ENCODE measurements at regions not wholly inside any gene's neighbourhood (a gene's known extent, or its start where the extent isn't known, plus 50 kb on each side); places are given as distances from the start of the nearest gene placed in this dataset.
"Not testable (repeated sequence)": the region's sequence is repeated elsewhere in the genome, so short reads cannot be mapped to it uniquely, and the experiment has no call there.

GRCh38 chr11:64428693-64429092 is 69.7 kb downstream of the RPS6KA4 start:
- H3K9me3 ChIP-seq = no peaks in the 10 kb centered on the region
- H3K36me3 ChIP-seq = no peaks in the 10 kb centered on the region
- H3K27ac ChIP-seq = no peak overlapping the region
- H3K4me3 ChIP-seq = no peak overlapping the region
- TF ChIP-seq CTCF (IDR thresholded peaks at IDR 0.05) = no peak
- H3K27me3 ChIP-seq = no peaks in the 10 kb centered on the region
- DNase-seq (ENCODE audit: low spot score) = no peak
- no peaks in the 10 kb centered on the region for H3K4me1 ChIP-seq

- no peak for TF ChIP-seq CTCF (IDR thresholded peaks at IDR 0.05)
- H3K9me3 ChIP-seq = no peaks in the 10 kb centered on the region
These were observed 71.0 kb downstream of the RPS6KA4 start for GRCh38 chr11:64429970-64430369.

GRCh38 chr11:64430645-64431044 is 71.7 kb downstream of the RPS6KA4 start:
- Histone ChIP-seq H3K4me3 (no peak overlapping the region), H3K4me1 (no peaks in the 10 kb centered on the region), H3K9me3 (no peaks in the 10 kb centered on the region), H3K27ac (no peak overlapping the region), H3K36me3 (no peaks in the 10 kb centered on the region), H3K27me3 (no peaks in the 10 kb centered on the region)
- TF ChIP-seq CTCF (IDR thresholded peaks at IDR 0.05) = no peak
- DNase-seq (ENCODE audit: low spot score) = no peak

More at GRCh38 chr11:64429970-64430369, 71.0 kb downstream of the RPS6KA4 start:
- Histone ChIP-seq H3K4me3 (no peak overlapping the region), H3K27me3 (no peaks in the 10 kb centered on the region), H3K36me3 (no peaks in the 10 kb centered on the region), H3K4me1 (no peaks in the 10 kb centered on the region), H3K27ac (no peak overlapping the region)
- DNase-seq (ENCODE audit: low spot score) = no peak

GRCh38 chr11:64436000-64436399 is 77.0 kb downstream of the RPS6KA4 start:
- no peak for DNase-seq (ENCODE audit: low spot score)
- TF ChIP-seq CTCF (IDR thresholded peaks at IDR 0.05) = no peak
- Histone ChIP-seq H3K4me3 (no peak overlapping the region), H3K27me3 (no peaks in the 10 kb centered on the region), H3K4me1 (no peaks in the 10 kb centered on the region), H3K27ac (no peak overlapping the region), H3K9me3 (no peaks in the 10 kb centered on the region), H3K36me3 (no peaks in the 10 kb centered on the region)

- H3K4me1 ChIP-seq = no peaks in the 10 kb centered on the region
- no peak for TF ChIP-seq CTCF (IDR thresholded peaks at IDR 0.05)
- H3K27me3 ChIP-seq = no peaks in the 10 kb centered on the region
These were observed 78.5 kb downstream of the RPS6KA4 start for GRCh38 chr11:64437426-64437825.

GRCh38 chr11:64438986-64439771 is 80.2 kb downstream of the RPS6KA4 start:
- Histone ChIP-seq H3K9me3 (no peaks in the 10 kb centered on the region), H3K4me3 (no peak overlapping the region), H3K36me3 (no peaks in the 10 kb centered on the region), H3K27ac (no peak overlapping the region), H3K4me1 (no peaks in the 10 kb centered on the region), H3K27me3 (no peaks in the 10 kb centered on the region)
- TF ChIP-seq CTCF (IDR thresholded peaks at IDR 0.05) = no peak
- no peak for DNase-seq (ENCODE audit: low spot score)

More at GRCh38 chr11:64437426-64437825, 78.5 kb downstream of the RPS6KA4 start:
- Histone ChIP-seq H3K36me3 (no peaks in the 10 kb centered on the region), H3K4me3 (no peak overlapping the region), H3K27ac (no peak overlapping the region), H3K9me3 (no peaks in the 10 kb centered on the region)
- no peak for DNase-seq (ENCODE audit: low spot score)

- not testable (repeated sequence) for H3K4me1 ChIP-seq; H3K4me3 ChIP-seq; H3K27me3 ChIP-seq; H3K36me3 ChIP-seq; DNase-seq (ENCODE audit: low spot score); H3K9me3 ChIP-seq; H3K27ac ChIP-seq
These were observed 81.0 kb downstream of the RPS6KA4 start for GRCh38 chr11:64439772-64440491.
